Osteoblast (primary cell): ENCODE measurements at regions not wholly inside any gene's neighbourhood (a gene's known extent, or its start where the extent isn't known, plus 50 kb on each side); places are given as distances from the start of the nearest gene placed in this dataset.

Experiments used
- DNase-seq: peaks from one replicate; pipeline ENCODE4 v3.0.0; 2011; ENCODE audit warnings: low spot score, mixed read lengths; ENCODE audit not compliant: insufficient read length; ENCODE audit errors: missing footprints
- H2AFZ ChIP-seq: 2 replicates; pipeline ENCODE4 v1.6.0; 2011; ENCODE audit warnings: mild to moderate bottlenecking, low read length
- H3K27ac ChIP-seq: 2 replicates; pipeline ENCODE4 v1.5.1; 2011; ENCODE audit warnings: mild to moderate bottlenecking, low read depth, low read length, moderate library complexity
- H3K27me3 ChIP-seq: 2 replicates; pipeline ENCODE4 v1.6.0; 2012; ENCODE audit warnings: mild to moderate bottlenecking, control low read depth, inconsistent platforms, low read length, moderate library complexity; ENCODE audit not compliant: insufficient read depth
- H3K36me3 ChIP-seq: 2 replicates; pipeline ENCODE4 v1.5.1; 2011; ENCODE audit warnings: mild to moderate bottlenecking, low read length, control low read depth, moderate library complexity; ENCODE audit not compliant: insufficient read depth
- H3K4me1 ChIP-seq: 2 replicates; pipeline ENCODE4 v1.5.1; 2011; ENCODE audit warnings: mild to moderate bottlenecking, low read length, control low read depth, moderate library complexity; ENCODE audit not compliant: insufficient read depth
- H3K4me2 ChIP-seq: 2 replicates; pipeline ENCODE4 v1.6.0; 2011; ENCODE audit warnings: mild to moderate bottlenecking, low read length; ENCODE audit not compliant: insufficient read depth
- H3K4me3 ChIP-seq: fragments of 200-600 bp; sonication (generic); 3 replicates; pipeline ENCODE4 v1.5.1; 2012; ENCODE audit warnings: mild to moderate bottlenecking, low read length, inconsistent platforms; ENCODE audit not compliant: insufficient read depth
- H3K79me2 ChIP-seq: 2 replicates; pipeline ENCODE4 v1.6.0; 2012; ENCODE audit warnings: mild to moderate bottlenecking, low read length, control low read depth, inconsistent platforms; ENCODE audit not compliant: insufficient read depth
- H3K9me3 ChIP-seq: 2 replicates; pipeline ENCODE4 v1.5.1; 2011; ENCODE audit warnings: low read depth, low read length, control low read depth
- H4K20me1 ChIP-seq: 2 replicates; pipeline ENCODE4 v1.6.0; 2012; ENCODE audit warnings: mild to moderate bottlenecking, low read length, control low read depth; ENCODE audit not compliant: insufficient read depth
- CTCF ChIP-seq: IDR thresholded peaks from 2 replicates; pipeline ENCODE4 v1.5.1; 2011; ENCODE audit warnings: mild to moderate bottlenecking, low read depth, low read length, moderate library complexity; ENCODE audit errors: extremely low read depth

GRCh38 chr18:47470941-47471340 is 219.5 kb upstream of the SKOR2 start:
- Histone ChIP-seq H3K27ac (no peak overlapping the region), H3K27me3 (no peaks in the 10 kb centered on the region), H2AFZ (no peak overlapping the region), H3K36me3 (no peaks in the 10 kb centered on the region), H3K4me2 (no peak overlapping the region), H3K79me2 (no peaks in the 10 kb centered on the region), H3K4me1 (no peaks in the 10 kb centered on the region), H4K20me1 (no peaks in the 10 kb centered on the region), H3K9me3 (no peaks in the 10 kb centered on the region), H3K4me3 (no peak overlapping the region)
- no peak for TF ChIP-seq CTCF
- DNase-seq = no peak

- no peak for TF ChIP-seq CTCF
- Histone ChIP-seq H4K20me1 (no peaks in the 10 kb centered on the region), H3K4me3 (no peak overlapping the region), H2AFZ (no peak overlapping the region), H3K36me3 (no peaks in the 10 kb centered on the region), H3K9me3 (no peaks in the 10 kb centered on the region), H3K4me1 (no peaks in the 10 kb centered on the region), H3K4me2 (no peak overlapping the region), H3K79me2 (no peaks in the 10 kb centered on the region), H3K27me3 (no peaks in the 10 kb centered on the region), H3K27ac (no peak overlapping the region)
- DNase-seq = no peak
Measured at GRCh38 chr18:47469576-47469975, 218.1 kb upstream of the SKOR2 start.

- TF ChIP-seq CTCF = no peak
- Histone ChIP-seq H4K20me1 (no peaks in the 10 kb centered on the region), H3K27ac (no peak overlapping the region), H3K9me3 (no peaks in the 10 kb centered on the region), H3K36me3 (no peaks in the 10 kb centered on the region), H2AFZ (no peak overlapping the region), H3K79me2 (no peaks in the 10 kb centered on the region), H3K4me1 (no peaks in the 10 kb centered on the region), H3K4me2 (no peak overlapping the region), H3K27me3 (no peaks in the 10 kb centered on the region), H3K4me3 (no peak overlapping the region)
- DNase-seq = no peak
Measured at GRCh38 chr18:47461977-47462376, 210.5 kb upstream of the SKOR2 start.

GRCh38 chr18:47461406-47461948 is 210.0 kb upstream of the SKOR2 start:
- H2AFZ ChIP-seq = no peak overlapping the region
- no peak for DNase-seq
- no peak for TF ChIP-seq CTCF
- H3K27ac ChIP-seq = no peak overlapping the region
- no peaks in the 10 kb centered on the region for H3K36me3 ChIP-seq
- no peaks in the 10 kb centered on the region for H3K9me3 ChIP-seq
- H3K4me3 ChIP-seq = no peak overlapping the region
- no peaks in the 10 kb centered on the region for H4K20me1 ChIP-seq
- no peaks in the 10 kb centered on the region for H3K79me2 ChIP-seq
- no peaks in the 10 kb centered on the region for H3K27me3 ChIP-seq
- no peak overlapping the region for H3K4me2 ChIP-seq
- H3K4me1 ChIP-seq = no peaks in the 10 kb centered on the region
